ENCODE measurements at regions not wholly inside any gene's neighbourhood (a gene's known extent, or its start where the extent isn't known, plus 50 kb on each side); places are given as distances from the start of the nearest gene placed in this dataset.

GRCh38 chr2:71961289-71962027, 186.2 kb downstream of the CYP26B1 start:
- TF ChIP-seq CTCF (IDR thresholded peaks at IDR 0.05; ENCODE audit: control extremely low read depth in 1 of 3, insufficient read depth in 1 of 3, low read depth in 1 of 3, low read length in 3 of 3) (no peak), CBX8 (IDR thresholded peaks at IDR 0.05; ENCODE audit: borderline replicate concordance, low read depth, low read length) (no peak), NRF1 (IDR thresholded peaks at IDR 0.05; ENCODE audit: low read depth, low read length) (no peak), CREB1 (IDR thresholded peaks at IDR 0.05) (no peak), POLR2A (IDR thresholded peaks at IDR 0.05; ENCODE audit: control extremely low read depth in 1 of 2, low read depth in 2 of 2, low read length in 2 of 2) (no peak), RFX5 (IDR thresholded peaks at IDR 0.05; ENCODE audit: borderline replicate concordance, low read depth, low read length) (no peak), ATF3 (IDR thresholded peaks at IDR 0.05; ENCODE audit: insufficient read depth, low read depth, low read length) (no peak), RXRA (IDR thresholded peaks at IDR 0.05; ENCODE audit: insufficient read depth, low read depth, low read length) (no peak), YY1 (IDR thresholded peaks at IDR 0.05; ENCODE audit: low read depth, low read length) (no peak)
